ENCODE measurements at regions not wholly inside any gene's neighbourhood (a gene's known extent, or its start where the extent isn't known, plus 50 kb on each side); places are given as distances from the start of the nearest gene placed in this dataset.

GRCh38 chr3:35335703-35336102 is 303.6 kb upstream of the ARPP21 start:
- TF ChIP-seq, protein P1, sequence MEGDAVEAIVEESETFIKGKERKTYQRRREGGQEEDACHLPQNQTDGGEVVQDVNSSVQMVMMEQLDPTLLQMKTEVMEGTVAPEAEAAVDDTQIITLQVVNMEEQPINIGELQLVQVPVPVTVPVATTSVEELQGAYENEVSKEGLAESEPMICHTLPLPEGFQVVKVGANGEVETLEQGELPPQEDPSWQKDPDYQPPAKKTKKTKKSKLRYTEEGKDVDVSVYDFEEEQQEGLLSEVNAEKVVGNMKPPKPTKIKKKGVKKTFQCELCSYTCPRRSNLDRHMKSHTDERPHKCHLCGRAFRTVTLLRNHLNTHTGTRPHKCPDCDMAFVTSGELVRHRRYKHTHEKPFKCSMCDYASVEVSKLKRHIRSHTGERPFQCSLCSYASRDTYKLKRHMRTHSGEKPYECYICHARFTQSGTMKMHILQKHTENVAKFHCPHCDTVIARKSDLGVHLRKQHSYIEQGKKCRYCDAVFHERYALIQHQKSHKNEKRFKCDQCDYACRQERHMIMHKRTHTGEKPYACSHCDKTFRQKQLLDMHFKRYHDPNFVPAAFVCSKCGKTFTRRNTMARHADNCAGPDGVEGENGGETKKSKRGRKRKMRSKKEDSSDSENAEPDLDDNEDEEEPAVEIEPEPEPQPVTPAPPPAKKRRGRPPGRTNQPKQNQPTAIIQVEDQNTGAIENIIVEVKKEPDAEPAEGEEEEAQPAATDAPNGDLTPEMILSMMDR (IDR thresholded peaks at IDR 0.05) = no peak
- TF ChIP-seq POLR2A (IDR thresholded peaks at IDR 0.05) = no peak
